OCI-LY7 (cell line): ENCODE measurements at regions not wholly inside any gene's neighbourhood (a gene's known extent, or its start where the extent isn't known, plus 50 kb on each side); places are given as distances from the start of the nearest gene placed in this dataset.

Experiments
- BruUV-seq: library from RNA; stranded (reverse); fragments of 400-500 nt; replicated peaks from 2 replicates; lab custom pipeline; 2021; lab: Mats Ljungman, UMichigan
- CTCF ChIA-PET: fragments of 300-600 bp; sonication (Branson Sonifier 250); formaldehyde crosslinking; loops from one replicate; lab custom pipeline; 2022; ENCODE audit warnings: antibody characterized with exemption; ENCODE audit not compliant: unreplicated experiment; lab: Charles Lee
- POLR2A ChIA-PET: fragments of 300-600 bp; sonication (Branson Sonifier 250); formaldehyde crosslinking; loops from one replicate; lab custom pipeline; 2022; ENCODE audit warnings: antibody characterized with exemption; lab: Charles Lee
- DNase-seq: peaks from one replicate; pipeline ENCODE4 v3.0.0-alpha.2; 2015; ENCODE audit warnings: low spot score
- H2AFZ ChIP-seq: fragments of 200-600 bp; sonication (generic), shearing (Covaris generic); 2 replicates; pipeline ENCODE4 v1.6.1; 2014; ENCODE audit warnings: mild to moderate bottlenecking, antibody characterized with exemption, low read length, moderate library complexity
- H3K27ac ChIP-seq: fragments of 200-600 bp; sonication (generic); 2 replicates; pipeline ENCODE4 v1.5.1; 2014; ENCODE audit warnings: mixed run types, low read depth, mild to moderate bottlenecking, moderate library complexity, low read length, inconsistent platforms; ENCODE audit not compliant: poor library complexity, severe bottlenecking
- H3K36me3 ChIP-seq: fragments of 200-600 bp; sonication (generic); 2 replicates; pipeline ENCODE4 v1.6.1; 2014; ENCODE audit warnings: mild to moderate bottlenecking, antibody characterized with exemption, low read length, moderate library complexity, mixed read lengths; ENCODE audit not compliant: insufficient read depth
- H3K4me1 ChIP-seq: fragments of 200-600 bp; sonication (generic); 2 replicates; pipeline ENCODE4 v1.5.1; 2014; ENCODE audit warnings: mild to moderate bottlenecking, low read length; ENCODE audit not compliant: insufficient read depth, poor library complexity, severe bottlenecking
- H3K4me2 ChIP-seq: fragments of 200-600 bp; sonication (generic); 2 replicates; pipeline ENCODE4 v1.6.1; 2014; ENCODE audit warnings: mild to moderate bottlenecking, low read length
- H3K4me3 ChIP-seq: fragments of 200-600 bp; sonication (generic); 2 replicates; pipeline ENCODE4 v1.5.1; 2014; ENCODE audit warnings: mild to moderate bottlenecking, low read depth, low read length; ENCODE audit not compliant: poor library complexity, severe bottlenecking
- H3K79me2 ChIP-seq: fragments of 200-600 bp; sonication (generic); 2 replicates; pipeline ENCODE4 v1.6.1; 2016; ENCODE audit warnings: low read depth, mild to moderate bottlenecking, low read length, moderate library complexity, mixed read lengths; ENCODE audit not compliant: insufficient read depth
- H3K9me2 ChIP-seq: fragments of 200-600 bp; sonication (generic); 2 replicates; pipeline ENCODE4 v1.6.1; 2016; ENCODE audit warnings: mild to moderate bottlenecking, low read length, mixed read lengths; ENCODE audit not compliant: insufficient read depth
- H3K9me3 ChIP-seq: fragments of 200-600 bp; sonication (generic); 2 replicates; pipeline ENCODE4 v1.6.1; 2014; ENCODE audit warnings: mild to moderate bottlenecking, mixed run types, low read length, mixed read lengths
- H4K20me1 ChIP-seq: fragments of 200-600 bp; sonication (generic); 2 replicates; pipeline ENCODE4 v1.6.1; 2014; ENCODE audit warnings: mild to moderate bottlenecking, antibody characterized with exemption, low read length, moderate library complexity, mixed read lengths; ENCODE audit not compliant: insufficient read depth
- CTCF ChIP-seq: fragments of 200-600 bp; sonication (generic); conservative IDR thresholded peaks from 2 replicates; pipeline ENCODE4 v1.5.1; 2014; ENCODE audit warnings: mild to moderate bottlenecking, antibody characterized with exemption, low read length, moderate library complexity, mixed read lengths
- EZH2phosphoT487 ChIP-seq: fragments of 200-600 bp; sonication (generic); IDR thresholded peaks from 2 replicates; pipeline ENCODE4 v1.6.1; 2018; ENCODE audit warnings: low read depth, borderline replicate concordance, mild to moderate bottlenecking, mixed run types, antibody characterized with exemption, low read length, moderate library complexity, mixed read lengths
- intact Hi-C: fragments of 100-400 bp; cut with micrococcal nuclease; formaldehyde crosslinking; loops from one replicate; pipeline ENCODE4 v1.10.0; 2022; ENCODE audit not compliant: unreplicated experiment

DNA sequence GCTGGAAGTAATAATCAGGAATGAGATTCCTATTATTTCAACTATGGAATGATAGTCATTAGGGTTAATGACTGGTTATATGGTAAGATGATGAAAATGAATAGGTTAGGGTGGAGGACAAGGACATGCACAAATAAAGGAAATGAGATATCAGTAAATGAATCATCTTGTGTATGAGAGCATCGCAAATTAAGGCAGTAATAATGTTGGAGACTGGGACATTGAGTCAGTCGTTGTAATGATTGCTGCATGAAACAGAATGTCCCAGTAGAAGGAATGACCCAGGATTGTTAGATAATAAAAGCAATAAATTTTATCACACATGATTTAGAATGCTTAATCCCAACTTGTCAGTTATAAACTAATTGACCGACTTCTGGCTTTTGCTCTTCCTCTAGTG, 1733.7 kb upstream of the PCDH20 start:
- ChIA-PET CTCF (no interaction called here), POLR2A (no interaction called here)
- no peak overlapping the region for H3K4me2 ChIP-seq
- no peak overlapping the region for H3K4me3 ChIP-seq
- H2AFZ ChIP-seq, result no peak overlapping the region
- no peaks in the 10 kb centered on the region for H3K4me1 ChIP-seq
- no peak for TF ChIP-seq EZH2phosphoT487
- no peak for TF ChIP-seq CTCF
- intact Hi-C loops, result no loop called here
- H3K36me3 ChIP-seq, result no peaks in the 10 kb centered on the region
- H3K27ac ChIP-seq, result no peak overlapping the region
- BruUV-seq, result no TSS peak
- no peaks in the 10 kb centered on the region for H3K9me3 ChIP-seq
- H4K20me1 ChIP-seq, result no peaks in the 10 kb centered on the region
- DNase-seq, result no peak
- no peaks in the 10 kb centered on the region for H3K79me2 ChIP-seq
- no peaks in the 10 kb centered on the region for H3K9me2 ChIP-seq

DNA sequence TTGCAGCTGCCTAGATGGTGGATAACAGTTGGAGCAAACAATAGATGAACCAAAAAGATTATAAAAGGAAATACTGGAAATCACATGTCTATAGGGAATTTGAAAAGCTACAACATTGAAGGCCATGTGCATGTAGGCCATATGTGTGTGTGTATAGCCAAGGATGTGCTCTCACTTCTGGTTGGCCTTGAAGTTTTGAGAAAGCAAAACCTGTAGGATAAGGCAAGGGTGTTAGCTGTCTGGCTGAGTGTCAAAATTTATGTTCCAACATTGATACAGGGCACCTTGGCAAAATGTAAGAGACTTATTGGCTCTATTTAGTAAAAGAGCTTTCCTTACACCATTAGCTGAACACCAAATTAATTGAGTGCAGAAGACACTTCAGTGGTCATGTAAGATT, 1723.6 kb upstream of the PCDH20 start:
- TF ChIP-seq EZH2phosphoT487 (no peak), CTCF (no peak)
- no peaks in the 10 kb centered on the region for H3K9me2 ChIP-seq
- ChIA-PET POLR2A (interaction anchor here (0.7 kb wide), 1 partner anchor 682 kb away, joined by 3 read pairs; no protein-coding TSS in a partner anchor), CTCF (no interaction called here)
- intact Hi-C loops, result no loop called here
- no peaks in the 10 kb centered on the region for H3K79me2 ChIP-seq
- no peaks in the 10 kb centered on the region for H4K20me1 ChIP-seq
- no peak overlapping the region for H2AFZ ChIP-seq
- no peak overlapping the region for H3K27ac ChIP-seq
- H3K4me3 ChIP-seq, result no peak overlapping the region
- no peaks in the 10 kb centered on the region for H3K4me1 ChIP-seq
- DNase-seq, result no peak
- no peaks in the 10 kb centered on the region for H3K36me3 ChIP-seq
- no TSS peak for BruUV-seq
- H3K9me3 ChIP-seq, result no peaks in the 10 kb centered on the region
- no peak overlapping the region for H3K4me2 ChIP-seq

- H3K36me3 ChIP-seq, result no peaks in the 10 kb centered on the region
Observed at GRCh38 chr13:63129995-63130394, 1714.3 kb upstream of the PCDH20 start.

More at GRCh38 chr13:63129995-63130394, 1714.3 kb upstream of the PCDH20 start:
- CTCF ChIA-PET, result no interaction called here
- intact Hi-C loops, result no loop called here
- Histone ChIP-seq H3K27ac (no peak overlapping the region), H3K79me2 (no peaks in the 10 kb centered on the region), H3K4me2 (no peak overlapping the region), H2AFZ (no peak overlapping the region), H4K20me1 (no peaks in the 10 kb centered on the region), H3K4me1 (no peaks in the 10 kb centered on the region), H3K9me2 (no peaks in the 10 kb centered on the region), H3K9me3 (no peaks in the 10 kb centered on the region), H3K4me3 (no peak overlapping the region)
- POLR2A ChIA-PET, result interaction anchor here (1.0 kb wide), 1 partner anchor 808 kb away, joined by 3 read pairs; no protein-coding TSS in a partner anchor
- no peak for DNase-seq
- no TSS peak for BruUV-seq
- TF ChIP-seq EZH2phosphoT487, result no peak
- TF ChIP-seq CTCF, result no peak
